ENCODE measurements at regions not wholly inside any gene's neighbourhood (a gene's known extent, or its start where the extent isn't known, plus 50 kb on each side); places are given as distances from the start of the nearest gene placed in this dataset.

DNA sequence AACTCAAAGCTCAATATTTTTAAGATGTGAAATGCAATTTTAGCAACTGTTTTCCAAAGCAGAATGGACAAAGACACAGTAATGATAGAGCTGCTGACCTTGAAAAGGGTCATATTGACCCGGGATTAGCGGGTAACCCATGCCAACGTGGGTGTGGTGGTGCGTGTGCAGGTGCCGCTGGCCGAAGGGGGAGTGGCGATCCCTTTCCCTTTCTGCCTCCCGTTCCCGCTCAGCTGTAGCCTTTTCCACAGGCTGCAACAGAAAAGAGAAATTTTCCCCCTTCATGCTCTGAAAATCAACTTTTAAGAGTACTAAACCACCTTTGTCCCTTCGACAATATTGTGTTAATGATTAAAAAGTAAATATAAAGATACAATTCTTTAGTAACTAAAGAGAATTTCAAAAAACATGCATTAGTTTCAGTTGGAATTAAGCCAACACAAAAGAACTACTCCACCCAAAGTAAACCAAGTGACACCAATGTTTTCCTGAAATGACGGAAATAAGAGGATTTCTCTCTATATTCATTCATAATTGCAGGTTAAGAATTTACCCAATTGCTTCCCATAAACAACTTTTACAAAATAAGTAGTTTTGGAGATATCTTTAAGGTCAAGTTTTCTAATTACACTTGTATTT is 105.2 kb downstream of the ZNF608 start:
- TF ChIP-seq GATA2 (IDR thresholded peaks at IDR 0.05; ENCODE audit: low read depth, low read length) (no peak), GATA3 (IDR thresholded peaks at IDR 0.05; ENCODE audit: low read depth, low read length) (no peak)

All from SH-SY5Y (cell line).